Kidney tubule cell (primary cell): ENCODE measurements at regions not wholly inside any gene's neighbourhood (a gene's known extent, or its start where the extent isn't known, plus 50 kb on each side); places are given as distances from the start of the nearest gene placed in this dataset.

Source experiments
- DNase-seq: peaks from one replicate; pipeline ENCODE4 v3.0.0-alpha.2; 2018; ENCODE audit warnings: low spot score

GRCh38 chr7:139159900-139160675, 50.6 kb upstream of the ZC3HAV1 start:
- DNase-seq: peak; percentile 3

GRCh38 chr7:139168479-139168878, 59.0 kb upstream of the ZC3HAV1 start:
- DNase-seq: no peak

GRCh38 chr7:139169816-139170215, 60.3 kb upstream of the ZC3HAV1 start:
- peak; percentile 21 for DNase-seq

- no peak for DNase-seq
Measured at GRCh38 chr7:139172775-139173174, 58.3 kb upstream of the UBN2 start.

GRCh38 chr7:139177696-139178095, 53.3 kb upstream of the UBN2 start:
- no peak for DNase-seq

GRCh38 chr7:139180700-139181311, 50.2 kb upstream of the UBN2 start:
- DNase-seq: no peak
